H1 (cell line): ENCODE measurements at regions not wholly inside any gene's neighbourhood (a gene's known extent, or its start where the extent isn't known, plus 50 kb on each side); places are given as distances from the start of the nearest gene placed in this dataset.

ENCODE experiments used
- CEBPB ChIP-seq: IDR thresholded peaks from 2 replicates; pipeline ENCODE4 v1.6.1; 2012; ENCODE audit warnings: low read depth, low read length
- CREB1 ChIP-seq: IDR thresholded peaks from 2 replicates; pipeline ENCODE4 v1.6.1; 2012; ENCODE audit warnings: inconsistent platforms
- HDAC6 ChIP-seq: IDR thresholded peaks from one replicate; pipeline ENCODE4 v1.7.1; 2012; ENCODE audit warnings: low read depth, mild to moderate bottlenecking, inconsistent platforms, low read length, moderate library complexity
- JUND ChIP-seq: IDR thresholded peaks from 2 replicates; pipeline ENCODE4 v1.6.1; 2011; ENCODE audit warnings: mild to moderate bottlenecking, improper control_type of control experiment, low read length
- KDM1A ChIP-seq: fragments of 200-600, 300-600 bp; sonication (generic); IDR thresholded peaks from 2 replicates; pipeline ENCODE4 v1.7.1; 2016; ENCODE audit warnings: mild to moderate bottlenecking, low read length, borderline replicate concordance
- KDM4A ChIP-seq: IDR thresholded peaks from one replicate; pipeline ENCODE4 v1.7.1; 2012; ENCODE audit warnings: low read depth, mild to moderate bottlenecking, moderate library complexity, low read length, inconsistent platforms; ENCODE audit not compliant: severe bottlenecking
- PHF8 ChIP-seq: fragments of 200-600 bp; sonication (generic); conservative IDR thresholded peaks from 2 replicates; pipeline ENCODE4 v1.7.1; 2012; ENCODE audit warnings: low read depth, mild to moderate bottlenecking, inconsistent platforms, low read length, moderate library complexity
- USF2 ChIP-seq: IDR thresholded peaks from 2 replicates; pipeline ENCODE4 v1.6.1; 2011; ENCODE audit warnings: low read length, improper control_type of control experiment

- TF ChIP-seq USF2 (no peak), CREB1 (no peak), PHF8 (no peak), KDM1A (no peak), HDAC6 (no peak), JUND (no peak), KDM4A (no peak), CEBPB (no peak)
Observed at GRCh38 chr6:142544199-142544838, 242.5 kb downstream of the ADGRG6 start (continued).
